Esophagus squamous epithelium (tissue), 5 donors: ENCODE measurements at regions not wholly inside any gene's neighbourhood (a gene's known extent, or its start where the extent isn't known, plus 50 kb on each side); places are given as distances from the start of the nearest gene placed in this dataset.

Source experiments
- DNase-seq: peaks from one replicate; lab custom pipeline; 2025; lab: John Stamatoyannopoulos, UW
- H3K27ac ChIP-seq, 4 donors: fragments of 200-600 bp; sonication (generic); one replicate each; pipeline ENCODE4 v1.5.1; 2016 to 2019; ENCODE audit warnings: mild to moderate bottlenecking in 1 of 4
- H3K27me3 ChIP-seq, 4 donors: fragments of 200-600 bp; sonication (generic); 1 replicate in 3 of 4; 2 replicates in 1 of 4; pipeline versions ENCODE4 v1.5.1 to v1.6.0; 2017 to 2021; ENCODE audit warnings: antibody characterized with exemption in 1 of 4
- H3K36me3 ChIP-seq, 3 donors: fragments of 200-600 bp; sonication (generic); one replicate each; pipeline ENCODE4 v1.5.1; 2016 to 2019
- H3K4me1 ChIP-seq, 3 donors: fragments of 200-600 bp; sonication (generic); one replicate each; pipeline ENCODE4 v1.5.1; 2017 to 2019
- H3K4me3 ChIP-seq, 4 donors: fragments of 200-600 bp; sonication (generic); 1 replicate in 3 of 4; 2 replicates in 1 of 4; pipeline ENCODE4 v1.5.1; 2016 to 2019; ENCODE audit warnings: mild to moderate bottlenecking in 2 of 4, moderate library complexity in 1 of 4
- H3K9me3 ChIP-seq, 3 donors: fragments of 200-600 bp; sonication (generic); one replicate each; pipeline ENCODE4 v1.5.1; 2016 to 2019
- CTCF ChIP-seq, 6 experiments: fragments of 450-650 bp in 4 of 6; fragments of 200-600 bp in 2 of 6; sonication (generic) in 2 of 6; IDR thresholded peaks; one replicate each; pipeline ENCODE4 v1.5.1; 2016 to 2019; ENCODE audit warnings: antibody characterized with exemption in 6 of 6, mild to moderate bottlenecking in 4 of 6, moderate library complexity in 4 of 6
- POLR2A ChIP-seq, 4 donors: fragments of 450-650 bp; IDR thresholded peaks; one replicate each; pipeline ENCODE4 v1.6.1; 2017; ENCODE audit warnings: antibody characterized with exemption in 4 of 4, mild to moderate bottlenecking in 4 of 4, moderate library complexity in 3 of 4
- whole genome bisulfite sequencing, 2 donors: methylation state at CpG; one replicate each; pipeline ENCODE4 v1.1.5; 2018; 5-methylcytosine and 5-hydroxymethylcytosine counted together
- intact Hi-C: fragments of 100-400 bp; cut with DNase I; formaldehyde crosslinking; loops from one replicate; pipeline ENCODE4 v1.15.0; 2022
- donor health status: DM: yes; HTN: yes; CAD: no.

- intact Hi-C loops = no loop called here
- Histone ChIP-seq H3K4me3 (no peak overlapping the region), H3K36me3 (no peaks in the 10 kb centered on the region), H3K27ac (no peak overlapping the region), H3K4me1 (no peaks in the 10 kb centered on the region), H3K27me3 (no peaks in the 10 kb centered on the region), H3K9me3 (no peaks in the 10 kb centered on the region)
- DNase-seq = no peak
- TF ChIP-seq CTCF (IDR thresholded peaks at IDR 0.05) (no peak), POLR2A (IDR thresholded peaks at IDR 0.05) (no peak)
Observed at GRCh38 chr5:19064094-19064493, 923.9 kb downstream of the CDH18 start.

GRCh38 chr5:19067741-19068140 lies 920.3 kb downstream of the CDH18 start:
- no peaks in the 10 kb centered on the region for H3K4me1 ChIP-seq
- intact Hi-C loops = no loop called here
- H3K9me3 ChIP-seq = no peaks in the 10 kb centered on the region
- no peak for DNase-seq
- H3K27ac ChIP-seq = no peak overlapping the region
- no peak for TF ChIP-seq CTCF (IDR thresholded peaks at IDR 0.05)
- TF ChIP-seq POLR2A (IDR thresholded peaks at IDR 0.05) = no peak
- WGBS, 2 donors = 61 to 75% methylated on average over 1 of the region's 1 CpG
- no peaks in the 10 kb centered on the region for H3K27me3 ChIP-seq
- no peak overlapping the region for H3K4me3 ChIP-seq
- H3K36me3 ChIP-seq = no peaks in the 10 kb centered on the region

GRCh38 chr5:19098434-19098833 lies 889.6 kb downstream of the CDH18 start:
- Histone ChIP-seq H3K36me3 (no peaks in the 10 kb centered on the region), H3K27me3 (no peaks in the 10 kb centered on the region), H3K9me3 (no peaks in the 10 kb centered on the region), H3K27ac (no peak overlapping the region), H3K4me3 (no peak overlapping the region), H3K4me1 (no peaks in the 10 kb centered on the region)
- no peak for DNase-seq
- no peak for TF ChIP-seq CTCF (IDR thresholded peaks at IDR 0.05)
- no peak for TF ChIP-seq POLR2A (IDR thresholded peaks at IDR 0.05)
- intact Hi-C loops = no loop called here

- intact Hi-C loops = no loop called here
- Histone ChIP-seq H3K4me3 (no peak overlapping the region), H3K4me1 (no peaks in the 10 kb centered on the region), H3K9me3 (no peaks in the 10 kb centered on the region), H3K36me3 (no peaks in the 10 kb centered on the region), H3K27ac (no peak overlapping the region), H3K27me3 (no peaks in the 10 kb centered on the region)
- DNase-seq = no peak
- 60 to 80% methylated on average over 1 of the region's 1 CpG for WGBS, 2 donors
- TF ChIP-seq POLR2A (IDR thresholded peaks at IDR 0.05) (no peak), CTCF (IDR thresholded peaks at IDR 0.05) (no peak)
Observed at GRCh38 chr5:19099195-19099594, 888.8 kb downstream of the CDH18 start.

- TF ChIP-seq CTCF (IDR thresholded peaks at IDR 0.05) (no peak), POLR2A (IDR thresholded peaks at IDR 0.05) (no peak)
- Histone ChIP-seq H3K4me3 (no peak overlapping the region), H3K4me1 (no peaks in the 10 kb centered on the region), H3K27me3 (peaks cover 0 to 5% (median 0%) of the 10 kb centered on the region in 4 donors), H3K9me3 (no peaks in the 10 kb centered on the region), H3K36me3 (no peaks in the 10 kb centered on the region), H3K27ac (no peak overlapping the region)
- intact Hi-C loops = no loop called here
- 21 to 22% methylated on average over 1 of the region's 1 CpG for WGBS, 2 donors
- no peak for DNase-seq
Observed at GRCh38 chr5:19104948-19105347, 883.1 kb downstream of the CDH18 start.
